MM.1S (cell line): ENCODE measurements at regions not wholly inside any gene's neighbourhood (a gene's known extent, or its start where the extent isn't known, plus 50 kb on each side); places are given as distances from the start of the nearest gene placed in this dataset.

Experiments used
- DNase-seq: peaks from one replicate; pipeline ENCODE4 v3.0.0-alpha.2; 2015
- H2AFZ ChIP-seq: fragments of 300-600 bp; sonication (generic); 2 replicates; pipeline ENCODE4 v1.6.0; 2016; ENCODE audit warnings: antibody characterized with exemption, low read length
- H3F3A ChIP-seq: fragments of 300-600 bp; sonication (generic); 2 replicates; pipeline ENCODE4 v1.6.1; 2016; ENCODE audit warnings: mild to moderate bottlenecking, antibody characterized with exemption, low read length, moderate library complexity, mixed read lengths; ENCODE audit not compliant: insufficient read depth
- H3K27ac ChIP-seq: fragments of 300-600 bp; sonication (generic); 2 replicates; pipeline ENCODE4 v1.5.1; 2016; ENCODE audit warnings: mild to moderate bottlenecking, low read length
- H3K27me3 ChIP-seq: fragments of 300-600 bp; sonication (generic); replicated peaks from 2 replicates; pipeline ENCODE4 v1.6.0; 2016; ENCODE audit warnings: low read length; ENCODE audit not compliant: insufficient read depth
- H3K36me3 ChIP-seq: fragments of 300-600 bp; sonication (generic); replicated peaks from 2 replicates; pipeline ENCODE4 v1.6.1; 2016; ENCODE audit warnings: mild to moderate bottlenecking, low read length, mixed read lengths; ENCODE audit not compliant: insufficient read depth
- H3K4me1 ChIP-seq: fragments of 300-600 bp; sonication (generic); 2 replicates; pipeline ENCODE4 v1.6.1; 2016; ENCODE audit warnings: low read length, mixed read lengths
- H3K4me2 ChIP-seq: fragments of 300-600 bp; sonication (generic); 2 replicates; pipeline ENCODE4 v1.6.0; 2016; ENCODE audit warnings: low read depth, low read length
- H3K4me3 ChIP-seq: fragments of 300-600 bp; sonication (generic); 2 replicates; pipeline ENCODE4 v1.5.1; 2016; ENCODE audit warnings: low read length, mixed read lengths
- H3K79me2 ChIP-seq: fragments of 300-600 bp; sonication (generic); 2 replicates; pipeline ENCODE4 v1.6.1; 2016; ENCODE audit warnings: mixed run types, low read length, mixed read lengths
- H3K9ac ChIP-seq: fragments of 300-600 bp; sonication (generic); 2 replicates; pipeline ENCODE4 v1.6.1; 2016; ENCODE audit warnings: low read length, mixed read lengths
- H3K9me2 ChIP-seq: fragments of 300-600 bp; sonication (generic); replicated peaks from 2 replicates; pipeline ENCODE4 v1.6.1; 2016; ENCODE audit warnings: mild to moderate bottlenecking, low read length, mixed read lengths; ENCODE audit not compliant: insufficient read depth
- H3K9me3 ChIP-seq: fragments of 300-600 bp; sonication (generic); replicated peaks from 2 replicates; pipeline ENCODE4 v1.6.1; 2016; ENCODE audit warnings: mild to moderate bottlenecking, low read length, mixed read lengths; ENCODE audit not compliant: insufficient read depth
- H4K20me1 ChIP-seq: fragments of 300-600 bp; sonication (generic); 2 replicates; pipeline ENCODE4 v1.6.1; 2016; ENCODE audit warnings: mild to moderate bottlenecking, low read length, moderate library complexity, mixed read lengths; ENCODE audit not compliant: insufficient read depth
- EZH2 ChIP-seq: fragments of 300-600 bp; sonication (generic); optimal IDR thresholded peaks from 2 replicates; pipeline ENCODE3; 2017; ENCODE audit warnings: low read depth, mild to moderate bottlenecking, antibody characterized with exemption, low read length, mixed read lengths
- EZH2phosphoT487 ChIP-seq: fragments of 300-600 bp; sonication (generic); IDR thresholded peaks from 2 replicates; pipeline ENCODE4 v1.6.1; 2018; ENCODE audit warnings: antibody characterized with exemption, low read length
- TF ChIP-seq, protein P1 (sequence below): fragments of 300-600 bp; sonication (generic); IDR thresholded peaks from 2 replicates; pipeline ENCODE4 v1.5.1; 2016; ENCODE audit warnings: antibody characterized with exemption, low read length, mixed read lengths

DNA sequence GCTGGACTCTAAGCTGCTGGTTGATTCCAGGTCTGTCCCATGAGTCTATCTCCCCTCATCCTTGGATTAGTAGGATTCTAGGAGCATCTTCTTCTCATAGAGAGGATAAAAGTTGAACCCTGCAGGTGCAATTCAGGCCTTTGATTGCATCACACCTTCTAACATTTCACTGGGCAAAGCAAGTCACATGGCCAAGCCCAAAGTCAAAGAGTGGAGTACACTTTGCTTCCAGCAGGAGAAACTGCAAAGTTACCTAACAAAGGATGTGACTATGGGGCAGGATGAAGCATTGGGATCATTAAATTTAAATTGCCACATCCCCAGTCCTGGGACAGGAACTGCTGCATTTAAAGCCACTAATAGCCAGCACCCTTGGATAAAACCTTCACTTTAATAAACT is 51.0 kb upstream of the EGFLAM start:
- no peak overlapping the region for H3K9ac ChIP-seq
- TF ChIP-seq EZH2 (no peak), EZH2phosphoT487 (no peak)
- TF ChIP-seq, protein P1, sequence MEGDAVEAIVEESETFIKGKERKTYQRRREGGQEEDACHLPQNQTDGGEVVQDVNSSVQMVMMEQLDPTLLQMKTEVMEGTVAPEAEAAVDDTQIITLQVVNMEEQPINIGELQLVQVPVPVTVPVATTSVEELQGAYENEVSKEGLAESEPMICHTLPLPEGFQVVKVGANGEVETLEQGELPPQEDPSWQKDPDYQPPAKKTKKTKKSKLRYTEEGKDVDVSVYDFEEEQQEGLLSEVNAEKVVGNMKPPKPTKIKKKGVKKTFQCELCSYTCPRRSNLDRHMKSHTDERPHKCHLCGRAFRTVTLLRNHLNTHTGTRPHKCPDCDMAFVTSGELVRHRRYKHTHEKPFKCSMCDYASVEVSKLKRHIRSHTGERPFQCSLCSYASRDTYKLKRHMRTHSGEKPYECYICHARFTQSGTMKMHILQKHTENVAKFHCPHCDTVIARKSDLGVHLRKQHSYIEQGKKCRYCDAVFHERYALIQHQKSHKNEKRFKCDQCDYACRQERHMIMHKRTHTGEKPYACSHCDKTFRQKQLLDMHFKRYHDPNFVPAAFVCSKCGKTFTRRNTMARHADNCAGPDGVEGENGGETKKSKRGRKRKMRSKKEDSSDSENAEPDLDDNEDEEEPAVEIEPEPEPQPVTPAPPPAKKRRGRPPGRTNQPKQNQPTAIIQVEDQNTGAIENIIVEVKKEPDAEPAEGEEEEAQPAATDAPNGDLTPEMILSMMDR: no peak
- H3K36me3 ChIP-seq: no peaks in the 10 kb centered on the region
- H3K27ac ChIP-seq: no peak overlapping the region
- no peaks in the 10 kb centered on the region for H4K20me1 ChIP-seq
- no peaks in the 10 kb centered on the region for H3K4me1 ChIP-seq
- H3K27me3 ChIP-seq: no peaks in the 10 kb centered on the region
- no peaks in the 10 kb centered on the region for H3K9me2 ChIP-seq
- no peak overlapping the region for H3K4me3 ChIP-seq
- H3F3A ChIP-seq: no peaks in the 10 kb centered on the region
- DNase-seq: no peak
- no peaks in the 10 kb centered on the region for H3K9me3 ChIP-seq
- H2AFZ ChIP-seq: no peak overlapping the region
- no peak overlapping the region for H3K4me2 ChIP-seq
- no peaks in the 10 kb centered on the region for H3K79me2 ChIP-seq

DNA sequence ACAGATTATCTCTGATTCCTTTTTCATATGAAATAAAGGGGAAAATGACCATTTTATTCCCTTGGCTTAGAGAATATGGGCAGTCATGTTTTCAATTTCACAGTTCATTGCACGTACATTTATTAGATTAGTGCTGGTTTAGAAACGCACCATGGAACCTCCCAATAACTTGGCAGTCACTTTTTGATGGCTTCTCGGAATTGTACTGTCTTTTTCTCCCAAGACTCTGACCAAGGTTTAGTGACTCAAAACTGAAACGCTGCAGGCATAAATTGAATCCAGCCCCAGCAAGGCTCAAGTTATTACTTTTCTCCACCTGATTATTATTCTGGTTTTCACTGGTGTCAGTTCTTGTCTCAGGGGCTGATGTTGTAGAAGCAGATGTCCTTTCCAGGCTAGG is 55.6 kb upstream of the EGFLAM start:
- H3K27ac ChIP-seq: no peak overlapping the region

DNA sequence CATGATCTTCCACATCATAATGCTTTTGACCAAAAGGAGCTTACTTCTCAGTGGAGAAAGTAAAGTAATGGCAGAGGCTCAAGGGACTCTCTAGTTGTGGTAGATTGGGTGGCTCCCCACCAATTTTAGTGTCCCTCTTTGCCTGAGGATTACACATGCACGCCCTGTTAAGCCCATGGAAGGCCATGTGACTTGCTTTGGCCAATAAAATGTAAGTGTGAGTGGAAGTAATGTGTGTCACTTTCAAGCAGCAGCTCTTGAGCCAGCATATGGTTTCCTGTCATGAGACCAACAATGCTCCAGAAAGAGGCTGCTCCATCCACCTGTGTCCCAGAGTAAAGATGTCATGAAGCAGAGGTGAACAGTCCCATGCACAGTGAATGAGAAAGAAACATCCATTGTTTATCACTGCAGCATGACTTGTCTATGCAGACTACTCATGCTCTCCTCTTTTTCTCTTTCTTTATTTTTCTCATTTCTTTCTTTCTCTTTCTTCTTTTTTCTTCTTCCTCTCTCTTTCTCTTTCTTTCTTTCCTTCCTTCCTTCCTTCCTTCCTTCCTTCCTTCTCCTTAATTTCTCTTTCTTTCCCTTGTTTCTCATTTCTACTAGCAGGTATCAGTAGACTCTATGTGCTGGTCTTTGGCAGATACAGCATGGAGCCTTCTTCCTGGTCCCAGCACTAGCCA is 57.3 kb upstream of the EGFLAM start:
- Histone ChIP-seq H3K4me2 (no peak overlapping the region), H3K36me3 (no peaks in the 10 kb centered on the region), H3K9ac (no peak overlapping the region), H3K4me1 (no peaks in the 10 kb centered on the region), H3K9me3 (no peaks in the 10 kb centered on the region), H3K9me2 (no peaks in the 10 kb centered on the region), H2AFZ (no peak overlapping the region), H3K4me3 (no peak overlapping the region), H3K79me2 (no peaks in the 10 kb centered on the region), H3K27me3 (no peaks in the 10 kb centered on the region), H4K20me1 (no peaks in the 10 kb centered on the region), H3F3A (no peaks in the 10 kb centered on the region), H3K27ac (no peak overlapping the region)
- DNase-seq: no peak
- TF ChIP-seq, protein P1: no peak
- TF ChIP-seq EZH2 (no peak), EZH2phosphoT487 (no peak)

More for the DNA sequence above, 55.6 kb upstream of the EGFLAM start:
- Histone ChIP-seq H3F3A (no peaks in the 10 kb centered on the region), H3K9me3 (no peaks in the 10 kb centered on the region), H4K20me1 (no peaks in the 10 kb centered on the region), H3K9ac (no peak overlapping the region), H3K27me3 (no peaks in the 10 kb centered on the region), H3K4me1 (no peaks in the 10 kb centered on the region), H3K9me2 (no peaks in the 10 kb centered on the region), H3K4me2 (no peak overlapping the region), H3K79me2 (no peaks in the 10 kb centered on the region), H3K36me3 (no peaks in the 10 kb centered on the region), H2AFZ (no peak overlapping the region), H3K4me3 (no peak overlapping the region)
- no peak for TF ChIP-seq EZH2
- TF ChIP-seq, protein P1: no peak
- TF ChIP-seq EZH2phosphoT487: no peak
- DNase-seq: no peak
